ENCODE measurements at regions not wholly inside any gene's neighbourhood (a gene's known extent, or its start where the extent isn't known, plus 50 kb on each side); places are given as distances from the start of the nearest gene placed in this dataset.

DNA sequence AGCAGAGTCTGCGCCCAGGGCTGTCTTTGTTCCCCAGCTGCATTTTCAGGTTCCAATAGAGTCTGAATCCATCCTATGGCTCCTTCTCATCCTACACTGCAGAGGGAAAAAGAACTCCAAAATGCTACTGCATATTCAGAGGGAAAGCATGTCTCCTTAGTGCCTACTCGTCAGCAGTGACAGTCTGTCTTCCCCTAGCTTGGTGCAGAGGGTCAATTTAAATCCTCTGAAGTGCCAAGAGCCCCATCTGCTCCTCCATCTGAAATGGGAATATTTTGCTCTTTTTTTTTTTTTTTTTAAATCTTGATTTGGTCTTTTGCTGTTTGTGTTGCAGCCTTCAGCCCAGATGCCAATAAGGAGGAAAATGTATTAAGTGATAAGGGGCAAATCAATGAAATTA lies 199.3 kb downstream of the RNF144A start:
- H3K4me3 Mint-ChIP-seq = no peak overlapping the region
- H3K27ac Mint-ChIP-seq = no peak overlapping the region
- no peaks in the 10 kb centered on the region for H3K36me3 Mint-ChIP-seq
- peaks cover 15% of the 10 kb centered on the region for H3K4me1 Mint-ChIP-seq (ENCODE audit: unreplicated experiment)
- no peak for DNase-seq (ENCODE audit: extremely low spot score, unreplicated experiment)
- TF ChIP-seq CTCF (conservative IDR thresholded peaks at IDR 0.05) = no peak
- no peaks in the 10 kb centered on the region for H3K27me3 Mint-ChIP-seq
- no peaks in the 10 kb centered on the region for H3K9me3 Mint-ChIP-seq

DNA sequence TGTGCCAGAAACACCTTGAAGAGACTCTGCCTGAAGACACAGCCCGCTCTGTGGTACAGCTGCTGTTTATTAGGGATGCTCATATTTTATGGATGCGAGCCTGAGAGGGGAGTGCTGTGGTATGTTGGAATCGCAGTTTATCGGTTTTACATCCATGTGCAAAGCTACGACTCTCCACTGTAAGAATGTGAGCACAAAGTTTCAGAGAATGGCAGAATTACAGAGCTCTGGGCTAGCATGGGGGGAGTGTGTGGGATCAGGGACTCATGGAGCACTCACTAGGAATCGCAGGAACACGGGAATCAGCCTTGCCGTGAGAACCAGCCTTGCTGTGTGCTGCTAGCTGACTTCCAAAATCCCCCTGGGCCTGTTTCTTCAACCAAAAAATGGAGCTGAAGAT lies 199.9 kb downstream of the RNF144A start:
- H3K9me3 Mint-ChIP-seq = no peaks in the 10 kb centered on the region
- no peaks in the 10 kb centered on the region for H3K27me3 Mint-ChIP-seq
- DNase-seq (ENCODE audit: extremely low spot score, unreplicated experiment) = no peak
- no peak overlapping the region for H3K4me3 Mint-ChIP-seq
- H3K36me3 Mint-ChIP-seq = no peaks in the 10 kb centered on the region
- peaks cover 16% of the 10 kb centered on the region for H3K4me1 Mint-ChIP-seq (ENCODE audit: unreplicated experiment)
- TF ChIP-seq CTCF (conservative IDR thresholded peaks at IDR 0.05) = no peak
- no peak overlapping the region for H3K27ac Mint-ChIP-seq

GRCh38 chr2:7118606-7119131 lies 201.5 kb downstream of the RNF144A start:
- H3K27me3 Mint-ChIP-seq = no peaks in the 10 kb centered on the region
- TF ChIP-seq CTCF (conservative IDR thresholded peaks at IDR 0.05) = no peak
- no peak overlapping the region for H3K4me3 Mint-ChIP-seq
- no peak for DNase-seq (ENCODE audit: extremely low spot score, unreplicated experiment)
- peaks cover 22% of the 10 kb centered on the region for H3K4me1 Mint-ChIP-seq (ENCODE audit: unreplicated experiment)
- H3K9me3 Mint-ChIP-seq = no peaks in the 10 kb centered on the region
- no peaks in the 10 kb centered on the region for H3K36me3 Mint-ChIP-seq
- H3K27ac Mint-ChIP-seq = no peak overlapping the region

GRCh38 chr2:7119132-7119835 lies 202.1 kb downstream of the RNF144A start:
- Mint-ChIP-seq H3K27me3 (no peaks in the 10 kb centered on the region), H3K4me3 (no peak overlapping the region), H3K9me3 (no peaks in the 10 kb centered on the region), H3K27ac (no peak overlapping the region), H3K36me3 (no peaks in the 10 kb centered on the region), H3K4me1 (ENCODE audit: unreplicated experiment) (peaks cover 22% of the 10 kb centered on the region)
- TF ChIP-seq CTCF (conservative IDR thresholded peaks at IDR 0.05) = peak; percentile 82
- no peak for DNase-seq (ENCODE audit: extremely low spot score, unreplicated experiment)

- no peaks in the 10 kb centered on the region for H3K9me3 Mint-ChIP-seq
- DNase-seq (ENCODE audit: extremely low spot score, unreplicated experiment) = no peak
- H3K36me3 Mint-ChIP-seq = no peaks in the 10 kb centered on the region
- no peak overlapping the region for H3K4me3 Mint-ChIP-seq
- peaks cover 22% of the 10 kb centered on the region for H3K4me1 Mint-ChIP-seq (ENCODE audit: unreplicated experiment)
- no peak for TF ChIP-seq CTCF (conservative IDR thresholded peaks at IDR 0.05)
- H3K27me3 Mint-ChIP-seq = no peaks in the 10 kb centered on the region
- peak overlapping the region; percentile 65 for H3K27ac Mint-ChIP-seq
These were observed 204.6 kb downstream of the RNF144A start for GRCh38 chr2:7121851-7122250.

Data from type B pancreatic cell (in vitro differentiated cells).